PC-3 (cell line): ENCODE measurements at regions not wholly inside any gene's neighbourhood (a gene's known extent, or its start where the extent isn't known, plus 50 kb on each side); places are given as distances from the start of the nearest gene placed in this dataset.
A peak's percentile ranks its signal among the peaks of the same experiment; 100 is the strongest.

Source experiments
- EZH2 ChIP-seq: fragments of 300-600 bp; sonication (generic); IDR thresholded peaks from one replicate; pipeline ENCODE4 v1.6.1; 2017; ENCODE audit warnings: antibody characterized with exemption, mild to moderate bottlenecking, low read length; ENCODE audit not compliant: unreplicated experiment
- EZH2phosphoT487 ChIP-seq: fragments of 300-600 bp; sonication (generic); IDR thresholded peaks from 2 replicates; pipeline ENCODE4 v1.6.1; 2018; ENCODE audit warnings: mild to moderate bottlenecking, antibody characterized with exemption, low read length, borderline replicate concordance
- TF ChIP-seq, protein P1 (sequence below): fragments of 300-600 bp; sonication (generic); conservative IDR thresholded peaks from 2 replicates; pipeline ENCODE4 v1.5.1; 2017; ENCODE audit warnings: antibody characterized with exemption, low read depth, mild to moderate bottlenecking, low read length

DNA sequence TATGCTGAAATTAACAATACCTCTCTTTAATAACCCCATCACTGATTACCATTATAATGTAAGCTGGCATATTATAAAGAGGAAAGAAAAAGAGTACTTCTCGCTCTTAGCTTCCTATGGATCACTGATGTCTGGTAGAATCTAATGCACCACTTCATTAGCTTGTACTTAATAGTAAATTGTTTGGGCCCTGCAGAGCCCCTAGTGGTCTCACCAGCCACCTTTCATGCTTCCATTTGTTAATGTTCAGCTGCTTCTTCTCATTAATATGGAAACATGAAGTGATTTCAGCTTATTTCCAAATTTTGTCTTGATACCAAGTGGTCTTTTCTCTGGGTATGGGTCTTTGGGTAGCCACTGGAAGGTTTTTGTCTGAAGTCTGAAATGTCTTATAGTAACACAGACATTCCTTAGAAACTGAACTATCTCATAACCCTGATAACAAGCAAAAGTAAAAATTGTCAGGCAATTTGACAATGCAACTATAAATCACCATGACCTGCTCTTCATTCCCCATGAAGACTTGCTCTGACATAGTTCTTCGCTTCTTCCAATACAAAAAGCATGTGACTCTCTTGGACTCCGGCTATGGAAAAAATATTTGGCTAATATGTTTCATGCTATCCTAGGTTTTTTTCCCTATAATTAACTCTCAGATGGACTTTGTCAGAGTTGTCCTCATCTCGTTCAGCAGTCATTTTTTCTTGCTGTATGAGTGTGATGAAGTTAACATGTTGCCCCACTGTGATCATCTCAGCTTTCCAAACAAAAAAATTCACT is 395.8 kb upstream of the MARCKS start:
- TF ChIP-seq EZH2 (no peak), EZH2phosphoT487 (no peak)
- TF ChIP-seq, protein P1, sequence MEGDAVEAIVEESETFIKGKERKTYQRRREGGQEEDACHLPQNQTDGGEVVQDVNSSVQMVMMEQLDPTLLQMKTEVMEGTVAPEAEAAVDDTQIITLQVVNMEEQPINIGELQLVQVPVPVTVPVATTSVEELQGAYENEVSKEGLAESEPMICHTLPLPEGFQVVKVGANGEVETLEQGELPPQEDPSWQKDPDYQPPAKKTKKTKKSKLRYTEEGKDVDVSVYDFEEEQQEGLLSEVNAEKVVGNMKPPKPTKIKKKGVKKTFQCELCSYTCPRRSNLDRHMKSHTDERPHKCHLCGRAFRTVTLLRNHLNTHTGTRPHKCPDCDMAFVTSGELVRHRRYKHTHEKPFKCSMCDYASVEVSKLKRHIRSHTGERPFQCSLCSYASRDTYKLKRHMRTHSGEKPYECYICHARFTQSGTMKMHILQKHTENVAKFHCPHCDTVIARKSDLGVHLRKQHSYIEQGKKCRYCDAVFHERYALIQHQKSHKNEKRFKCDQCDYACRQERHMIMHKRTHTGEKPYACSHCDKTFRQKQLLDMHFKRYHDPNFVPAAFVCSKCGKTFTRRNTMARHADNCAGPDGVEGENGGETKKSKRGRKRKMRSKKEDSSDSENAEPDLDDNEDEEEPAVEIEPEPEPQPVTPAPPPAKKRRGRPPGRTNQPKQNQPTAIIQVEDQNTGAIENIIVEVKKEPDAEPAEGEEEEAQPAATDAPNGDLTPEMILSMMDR, result peak; percentile 51
